22Rv1 (cell line): ENCODE measurements at regions not wholly inside any gene's neighbourhood (a gene's known extent, or its start where the extent isn't known, plus 50 kb on each side); places are given as distances from the start of the nearest gene placed in this dataset.

ENCODE experiments used
- CTCF ChIP-seq: fragments of 450-650 bp; IDR thresholded peaks from 2 replicates; pipeline ENCODE4 v1.5.1; 2017; ENCODE audit warnings: mild to moderate bottlenecking
- ZFX ChIP-seq: fragments of 450-650 bp; IDR thresholded peaks from 2 replicates; pipeline ENCODE4 v1.6.1; 2017; ENCODE audit warnings: antibody characterized with exemption, borderline replicate concordance

DNA sequence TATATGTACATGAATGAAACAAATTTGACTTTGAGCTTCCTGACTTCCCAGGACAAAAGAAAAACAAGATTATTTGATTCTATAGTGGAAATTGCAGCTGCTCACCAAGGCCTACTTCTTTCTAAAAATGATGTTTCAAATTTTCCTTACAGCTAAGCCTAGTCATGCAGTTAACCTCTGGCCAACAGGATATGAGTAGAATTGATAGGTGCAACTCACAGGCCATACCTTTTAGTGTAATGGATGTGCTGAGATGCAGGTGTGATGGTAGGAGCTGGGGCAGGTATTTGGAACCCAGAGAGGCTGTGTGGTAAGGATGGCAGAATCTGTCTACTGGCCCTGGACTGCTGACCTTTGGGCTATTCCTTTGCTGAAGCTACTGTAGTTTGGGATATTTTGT, 230.9 kb upstream of the PREP start:
- TF ChIP-seq CTCF (no peak), ZFX (no peak)
